HG03571 (cell line): ENCODE measurements at regions not wholly inside any gene's neighbourhood (a gene's known extent, or its start where the extent isn't known, plus 50 kb on each side); places are given as distances from the start of the nearest gene placed in this dataset.

Source experiments
- ATAC-seq: cut with Tn5 transposase; IDR thresholded peaks from one replicate; pipeline ENCODE4 v1.9.1; 2021; ENCODE audit not compliant: unreplicated experiment

DNA sequence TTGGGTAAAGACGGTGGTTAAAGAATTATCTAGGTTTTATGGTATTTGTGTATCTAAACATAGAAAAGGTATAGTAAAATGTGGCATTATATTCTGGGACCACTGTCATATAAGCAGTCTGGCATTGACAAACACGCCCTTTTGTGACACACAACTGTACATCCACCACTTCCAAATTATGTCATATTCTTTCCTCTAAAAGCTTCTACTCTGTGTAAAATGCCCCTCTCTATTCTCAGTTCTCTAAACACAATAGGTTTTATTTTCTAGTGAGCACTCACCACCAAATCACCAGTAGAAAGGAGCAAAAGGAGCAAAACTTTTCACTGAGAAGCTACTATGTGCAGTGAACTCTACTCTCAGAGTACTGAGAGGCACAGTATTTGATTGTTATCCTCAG, 88.1 kb upstream of the PIEZO2 start:
- no peak for ATAC-seq

DNA sequence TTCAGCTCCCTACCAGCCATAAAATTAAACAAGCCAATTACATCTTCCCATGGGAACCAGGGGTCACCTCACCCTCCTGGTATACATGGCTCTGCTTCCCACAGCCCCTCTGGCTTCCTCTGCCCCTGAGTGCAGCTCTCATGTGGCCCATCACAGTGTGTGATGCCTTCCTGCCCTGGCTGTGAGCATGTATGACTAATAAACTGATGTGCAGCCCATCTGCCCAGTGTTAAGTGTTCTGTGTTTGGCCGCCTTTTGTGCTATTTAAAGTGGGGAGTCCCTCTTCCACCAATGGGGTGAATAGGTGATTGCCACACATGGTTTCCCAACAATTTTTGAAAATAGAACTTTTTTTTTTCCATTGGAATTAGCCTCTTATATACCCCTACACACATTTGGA, 87.7 kb upstream of the PIEZO2 start:
- ATAC-seq, result no peak

DNA sequence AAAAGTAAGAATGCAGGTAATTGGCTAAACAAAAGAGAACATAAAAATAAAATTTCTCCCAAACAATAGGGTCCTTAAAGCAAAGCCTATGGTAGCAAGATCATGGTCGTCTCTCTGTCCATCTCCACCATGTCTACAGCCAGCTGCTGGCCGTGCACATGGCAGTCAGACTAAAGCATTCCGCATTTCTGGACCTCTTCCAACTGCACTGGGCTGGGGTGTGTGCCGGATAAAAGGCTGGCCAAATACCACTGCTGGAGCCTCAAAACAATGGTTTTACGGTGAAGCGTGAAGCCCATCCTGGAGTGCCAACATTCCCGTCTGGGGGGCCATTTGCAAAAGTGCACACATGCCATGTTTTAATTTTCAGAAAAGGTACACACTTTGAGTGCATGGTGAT, 74.8 kb upstream of the PIEZO2 start:
- ATAC-seq, result no peak

DNA sequence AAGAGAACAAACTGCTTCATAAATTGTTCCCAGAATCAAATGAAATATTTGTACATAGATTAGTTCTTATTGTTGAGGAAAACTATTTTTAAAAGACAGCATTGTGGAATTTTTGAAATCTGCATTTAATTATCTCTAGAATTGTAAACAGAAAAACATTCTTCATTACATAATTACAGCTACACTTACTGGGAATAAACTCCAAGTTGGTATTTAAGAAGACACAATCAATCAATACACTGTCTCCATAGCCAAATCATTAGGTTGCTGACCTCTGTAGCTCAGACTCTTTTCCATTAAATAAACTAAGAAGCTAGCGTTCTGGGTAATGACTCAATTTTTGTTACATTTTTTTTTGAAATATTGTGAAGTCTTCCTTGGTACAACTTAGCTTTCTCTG, 70.2 kb upstream of the PIEZO2 start:
- no peak for ATAC-seq

DNA sequence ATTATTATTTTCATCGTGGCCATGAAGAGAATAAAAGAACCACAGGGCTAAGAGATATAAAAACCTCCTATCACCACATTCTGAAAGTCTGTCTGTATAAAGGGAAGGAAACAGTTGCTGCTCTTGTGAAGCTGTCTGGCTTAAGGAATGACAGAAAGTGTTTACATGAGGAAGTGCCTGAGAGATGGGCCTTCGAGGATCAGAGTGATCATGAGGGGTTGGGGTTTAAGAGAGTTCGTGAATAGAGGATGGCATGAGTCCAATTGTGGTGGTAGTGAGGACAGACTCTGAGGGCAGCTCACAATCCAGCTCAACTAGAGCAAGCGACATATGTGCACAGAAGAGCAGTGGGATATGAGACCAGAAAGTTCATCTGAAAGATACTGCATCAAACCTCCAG, 65.8 kb upstream of the PIEZO2 start:
- no peak for ATAC-seq

DNA sequence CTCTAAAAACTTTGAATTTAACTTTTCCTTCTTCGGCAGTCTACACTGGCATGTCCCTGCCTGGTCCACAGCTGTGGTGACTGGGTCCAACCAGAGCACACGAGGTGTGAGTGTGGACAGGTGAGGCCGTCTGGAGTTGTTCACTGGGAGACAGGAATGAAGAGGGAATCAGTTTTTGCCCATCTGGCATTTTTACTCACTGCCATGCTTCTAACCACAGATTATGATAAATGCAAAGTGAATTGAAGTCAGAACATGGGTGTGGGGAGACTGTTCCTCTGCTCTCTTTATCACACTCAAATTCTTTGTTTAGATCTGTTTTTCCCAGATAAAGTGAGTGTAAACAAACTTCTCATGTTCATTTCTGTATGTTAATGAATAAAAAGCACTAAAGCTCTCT, 54.7 kb upstream of the PIEZO2 start:
- no peak for ATAC-seq

DNA sequence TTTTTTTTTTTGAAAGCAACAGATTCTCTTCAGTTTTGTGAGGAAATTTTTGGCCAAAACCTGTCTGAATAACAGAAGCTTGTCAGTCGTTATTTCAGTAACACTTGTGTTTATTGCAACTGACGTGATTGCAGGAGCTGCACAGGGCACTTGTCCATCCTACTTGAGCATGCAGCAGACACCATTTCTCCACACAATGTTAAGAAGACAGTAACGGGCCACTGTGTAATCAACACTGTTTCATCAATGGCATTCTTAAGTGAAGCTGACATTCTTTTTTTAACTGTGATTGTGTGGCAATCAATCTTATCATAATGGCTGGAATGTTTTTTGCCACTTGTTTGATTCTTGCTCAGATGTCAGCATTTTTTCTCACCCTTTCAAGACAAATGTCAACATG, 50.1 kb upstream of the PIEZO2 start:
- ATAC-seq, result no peak
